ENCODE measurements at regions not wholly inside any gene's neighbourhood (a gene's known extent, or its start where the extent isn't known, plus 50 kb on each side); places are given as distances from the start of the nearest gene placed in this dataset.

- TF ChIP-seq CSDC2 (CRISPR knock-in tag; IDR thresholded peaks at IDR 0.05) (no peak), OSR1 (CRISPR knock-in tag; IDR thresholded peaks at IDR 0.05) (no peak), ZC3H10 (CRISPR knock-in tag; IDR thresholded peaks at IDR 0.05) (no peak), CREB5 (CRISPR knock-in tag; IDR thresholded peaks at IDR 0.05; ENCODE audit: low read depth) (no peak), ZNF8 (CRISPR knock-in tag; IDR thresholded peaks at IDR 0.05) (no peak), POU6F1 (CRISPR knock-in tag; IDR thresholded peaks at IDR 0.05; ENCODE audit: borderline replicate concordance, low read depth) (no peak), RARB (CRISPR knock-in tag; IDR thresholded peaks at IDR 0.05) (no peak), TCF4 (CRISPR knock-in tag; IDR thresholded peaks at IDR 0.05; ENCODE audit: borderline replicate concordance) (no peak), PPARA (CRISPR knock-in tag; IDR thresholded peaks at IDR 0.05; ENCODE audit: borderline replicate concordance) (no peak), SNAI2 (CRISPR knock-in tag; IDR thresholded peaks at IDR 0.05) (no peak)
Observed at GRCh38 chr2:150191349-150191748, 296.1 kb downstream of the RND3 start.

Measured in SK-N-SH treated with all-trans-retinoic acid at 6 μM for 48 hours (cell line).